HG02571 (cell line): ENCODE measurements at regions not wholly inside any gene's neighbourhood (a gene's known extent, or its start where the extent isn't known, plus 50 kb on each side); places are given as distances from the start of the nearest gene placed in this dataset.
"Not testable (repeated sequence)": the region's sequence is repeated elsewhere in the genome, so short reads cannot be mapped to it uniquely, and the experiment has no call there.

Source experiments
- ATAC-seq: cut with Tn5 transposase; IDR thresholded peaks from one replicate; pipeline ENCODE4 v1.9.1; 2021; ENCODE audit warnings: mild to moderate bottlenecking, moderate library complexity; ENCODE audit not compliant: unreplicated experiment

DNA sequence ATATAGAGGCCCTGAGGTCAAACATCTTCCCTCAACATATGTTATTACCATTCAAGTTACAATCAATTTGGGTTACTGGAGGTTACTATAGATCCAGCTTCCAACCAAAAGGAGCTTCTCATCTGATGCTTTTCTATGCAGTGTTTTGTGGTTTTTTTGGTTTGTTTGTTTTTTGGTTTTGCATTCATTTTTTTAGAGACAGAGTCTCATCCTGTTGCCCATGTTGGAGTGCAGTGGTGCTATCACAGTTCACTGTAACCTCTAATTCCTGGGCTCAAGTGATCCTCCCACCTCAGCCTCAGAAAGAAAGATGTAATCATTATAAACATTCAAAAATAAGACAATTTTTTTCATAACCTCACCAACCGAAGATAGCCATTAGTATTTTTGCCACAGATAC, 124.4 kb upstream of the JARID2 start:
- ATAC-seq = no peak

DNA sequence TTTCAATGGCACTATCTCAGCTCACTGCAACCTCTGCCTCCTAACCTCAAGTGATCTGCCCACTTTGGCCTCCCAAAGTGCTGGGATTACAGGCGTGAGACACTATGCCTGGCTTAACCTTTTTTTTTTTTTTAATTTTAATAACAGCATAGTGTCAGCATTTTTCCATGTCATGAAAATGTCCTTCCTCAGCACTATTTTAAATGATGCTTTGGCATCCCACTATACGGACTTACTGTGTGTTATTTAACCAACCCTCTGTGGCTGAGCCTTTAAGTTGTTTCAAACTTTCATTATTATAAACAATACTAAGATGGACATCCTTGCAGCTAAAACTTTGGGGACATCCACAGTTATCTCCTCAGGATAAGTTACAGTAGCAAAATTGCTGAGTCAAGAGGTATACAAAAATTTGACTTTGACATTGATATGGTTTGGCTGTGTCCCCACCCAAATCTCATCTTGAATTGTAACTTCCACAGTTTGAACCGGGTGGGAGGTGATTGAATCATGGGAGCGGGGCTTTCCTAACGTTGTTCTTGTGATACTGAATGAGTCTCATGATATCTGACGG, 123.8 kb upstream of the JARID2 start:
- ATAC-seq = no peak

DNA sequence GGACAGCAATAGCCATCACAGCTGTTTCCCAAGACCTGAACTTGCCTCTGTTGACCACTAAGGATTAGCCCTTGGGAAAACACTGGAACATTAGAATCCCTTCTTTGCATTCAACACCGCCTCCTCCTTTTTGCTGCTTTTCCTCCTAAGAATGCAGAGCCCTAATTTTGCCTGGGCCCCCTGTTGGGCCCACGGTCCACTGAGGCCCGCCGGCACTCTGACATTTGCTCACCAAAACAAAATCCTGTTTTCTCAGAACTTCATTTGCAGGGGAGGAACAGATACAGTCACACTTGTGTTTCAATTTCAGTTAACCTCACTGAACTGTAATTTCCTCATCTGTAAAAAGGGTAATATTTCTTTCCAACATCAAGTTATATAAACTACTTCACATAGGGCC, 116.0 kb upstream of the JARID2 start:
- ATAC-seq = no peak

DNA sequence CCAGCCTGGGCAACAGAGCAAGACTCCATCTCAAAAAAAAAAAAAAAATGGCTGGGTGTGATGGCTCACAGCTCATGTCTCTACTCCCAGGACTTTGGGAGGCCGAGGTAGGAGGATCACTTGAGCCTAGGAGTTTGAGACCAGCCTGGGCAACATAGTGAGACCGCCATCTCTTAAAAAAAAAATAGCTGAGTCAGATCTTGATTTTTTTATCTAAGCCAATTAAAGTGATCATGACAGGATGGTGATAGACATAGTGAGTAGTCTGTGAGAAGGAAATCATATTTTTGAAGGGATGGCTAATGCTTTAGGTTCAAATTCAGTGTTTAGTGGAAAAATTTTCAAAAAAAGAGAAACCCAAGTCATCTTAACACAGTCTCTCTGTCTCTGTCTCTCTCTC, 114.6 kb upstream of the JARID2 start:
- ATAC-seq = no peak

DNA sequence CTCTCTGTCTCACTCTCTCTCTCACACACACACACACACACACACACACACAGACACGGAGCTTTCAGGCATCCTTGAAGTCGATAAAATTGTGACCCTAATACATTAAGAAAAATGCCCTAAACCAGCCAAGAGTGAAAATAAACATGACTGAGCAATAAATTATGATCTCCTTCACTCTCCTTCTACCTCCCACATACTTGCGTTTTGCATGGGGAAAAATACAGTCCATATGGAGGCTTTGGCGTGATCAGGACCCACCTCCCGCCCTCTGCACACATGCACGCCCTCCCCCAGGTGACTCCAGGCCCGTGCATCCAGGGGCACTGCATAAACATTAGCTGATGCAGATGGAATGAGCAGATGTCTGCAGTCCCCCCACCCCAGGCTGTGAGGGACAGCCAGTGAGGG, 114.2 kb upstream of the JARID2 start:
- ATAC-seq = no peak

DNA sequence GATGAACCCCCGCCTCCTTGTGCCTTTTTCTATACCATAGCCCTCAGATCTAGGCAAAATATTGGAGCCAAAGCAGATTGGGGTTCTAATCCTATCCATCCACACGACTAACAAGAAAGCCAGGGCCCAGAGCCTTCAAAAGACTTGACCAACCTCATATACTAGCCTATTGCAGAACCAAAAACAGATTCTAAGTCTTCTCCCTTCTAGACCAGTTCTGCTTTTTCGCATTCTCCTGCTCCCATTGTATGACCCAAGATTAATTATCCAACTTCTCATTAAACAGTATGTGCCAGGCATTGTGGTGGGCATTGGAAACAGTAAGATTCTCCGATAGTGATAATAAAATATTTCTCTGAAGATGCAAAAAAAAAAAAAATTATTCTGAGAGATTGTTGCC, 113.7 kb upstream of the JARID2 start:
- ATAC-seq = no peak

DNA sequence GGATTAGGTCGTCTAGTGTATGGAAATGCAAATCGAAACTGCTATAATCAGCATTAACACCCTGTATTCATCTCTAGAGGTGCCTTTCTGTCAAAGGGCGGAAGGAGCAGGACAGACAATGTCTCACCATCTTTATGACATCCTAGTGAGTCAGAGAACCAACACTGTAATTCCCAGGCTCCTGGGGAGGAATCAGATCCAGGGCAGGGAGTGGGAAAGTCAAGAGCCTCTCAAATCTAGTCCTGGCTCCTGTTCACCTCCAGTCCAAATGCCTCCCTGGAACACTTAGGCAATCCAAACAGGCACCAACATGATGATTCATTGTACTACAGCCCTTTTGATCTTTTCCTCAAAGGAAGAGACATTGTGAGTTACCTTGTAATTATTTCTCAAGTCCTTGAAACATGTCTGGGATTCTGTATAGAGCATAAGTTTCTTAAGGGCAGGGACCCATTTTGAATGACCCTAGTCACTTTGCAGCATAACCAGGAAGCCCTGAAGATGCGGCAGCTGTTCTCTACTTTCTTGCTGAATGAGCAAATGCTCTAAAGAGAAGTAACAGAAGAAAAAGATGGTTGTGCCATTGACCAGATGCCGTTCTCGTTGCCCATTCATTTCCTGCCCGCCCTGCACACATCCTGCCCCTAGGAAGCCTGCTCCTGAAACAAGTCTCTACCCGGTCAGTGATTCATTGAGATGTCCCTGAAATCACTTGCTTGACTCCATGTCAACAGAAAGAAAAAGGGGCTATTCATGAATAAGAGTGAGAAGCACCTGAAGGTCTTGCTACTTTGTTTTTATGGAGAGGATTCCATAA, 112.8 kb upstream of the JARID2 start:
- ATAC-seq = no peak

DNA sequence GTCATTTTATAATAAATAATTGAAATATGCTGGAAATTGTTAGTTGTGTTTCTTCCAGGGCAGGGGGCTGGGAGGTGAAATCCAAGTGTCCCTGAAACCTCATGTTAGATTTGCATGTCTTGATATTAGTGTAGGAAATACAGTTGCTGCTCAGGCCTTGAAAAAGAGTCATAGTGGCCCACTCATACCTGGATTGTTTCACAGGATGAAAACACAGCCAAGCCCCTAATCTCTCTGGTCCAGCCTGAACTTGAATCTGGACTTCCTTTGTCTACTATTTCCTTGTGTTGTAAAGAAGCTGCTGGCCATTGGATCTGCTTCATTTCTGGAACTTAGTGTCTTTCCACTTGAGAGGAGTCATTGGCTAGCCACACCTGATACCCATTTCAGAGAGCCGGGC, 108.8 kb upstream of the JARID2 start:
- no peak for ATAC-seq

DNA sequence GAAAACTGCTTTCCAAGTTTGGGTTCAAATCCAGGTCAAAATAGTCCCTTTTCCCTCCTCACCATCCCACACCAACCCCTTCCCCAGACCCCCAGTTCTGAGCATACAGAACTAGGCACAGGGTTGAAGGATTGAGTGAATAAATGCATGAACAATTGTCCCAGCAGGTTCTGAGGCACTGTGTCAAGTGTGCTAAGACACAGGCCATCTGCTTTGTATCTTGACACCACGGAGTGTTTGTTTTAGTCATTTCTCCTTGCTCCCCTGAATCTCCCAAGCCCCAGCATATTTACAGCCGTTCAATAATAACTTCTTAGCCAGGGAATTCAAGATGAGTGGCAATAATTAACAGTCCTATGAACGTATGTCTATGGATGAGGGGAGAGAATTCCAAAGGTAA, 102.8 kb upstream of the JARID2 start:
- no peak for ATAC-seq

DNA sequence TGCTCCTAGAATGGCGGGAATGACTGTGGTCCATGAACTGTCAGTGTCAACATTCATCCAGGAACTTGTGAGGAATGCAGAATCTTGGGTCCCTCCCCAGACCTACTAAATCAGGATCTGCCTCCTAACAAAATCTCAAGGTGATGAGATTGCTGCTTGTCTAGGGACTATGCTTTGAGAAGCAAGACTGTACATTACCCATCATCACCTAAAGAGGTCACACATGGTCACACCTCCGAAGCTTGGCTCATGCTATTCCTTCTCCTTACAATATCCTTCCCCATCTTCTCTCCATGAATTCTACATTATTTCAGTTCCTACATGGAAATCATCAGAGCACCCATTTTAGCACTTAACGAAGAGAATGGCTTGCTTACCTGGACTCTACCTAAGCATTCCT, 102.3 kb upstream of the JARID2 start:
- no peak for ATAC-seq

DNA sequence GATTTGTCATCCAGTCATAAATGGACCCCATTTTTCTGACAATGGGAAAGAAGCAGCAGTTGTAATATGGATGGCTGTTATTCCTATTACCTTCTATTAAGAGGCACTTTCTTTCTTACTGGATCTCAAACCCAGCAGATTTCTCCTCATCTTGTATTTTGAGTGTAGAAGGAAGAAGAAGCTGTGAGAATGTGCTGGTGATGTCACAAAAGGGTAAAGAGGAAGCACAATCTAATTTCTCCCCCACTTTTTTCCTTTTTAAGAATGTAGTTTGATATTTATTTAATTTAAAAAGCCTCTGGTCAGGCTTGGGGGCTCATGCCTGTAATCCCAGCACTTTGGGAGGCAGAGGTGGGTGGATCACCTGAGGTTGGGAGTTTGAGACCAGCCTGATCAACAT, 100.0 kb upstream of the JARID2 start:
- ATAC-seq = no peak

DNA sequence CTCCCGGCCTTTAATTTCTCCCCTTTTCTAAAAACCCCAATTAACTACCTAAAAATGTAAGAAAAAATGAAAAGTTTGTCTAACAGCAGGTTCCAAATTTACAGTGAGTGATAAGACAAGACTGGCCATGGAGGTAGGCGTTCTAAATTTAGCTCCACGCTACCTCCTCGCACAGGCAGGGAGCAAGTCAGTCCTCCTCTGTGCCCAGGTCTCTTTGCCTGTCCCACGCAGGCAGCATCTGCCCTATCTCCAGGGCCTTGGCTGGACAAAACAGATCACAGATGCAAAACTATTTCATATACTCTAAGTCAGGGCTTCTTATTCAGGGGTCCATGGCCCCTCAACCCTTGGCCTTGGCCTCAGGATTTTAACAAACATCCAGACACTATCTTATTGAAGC, 98.0 kb upstream of the JARID2 start:
- ATAC-seq = no peak

DNA sequence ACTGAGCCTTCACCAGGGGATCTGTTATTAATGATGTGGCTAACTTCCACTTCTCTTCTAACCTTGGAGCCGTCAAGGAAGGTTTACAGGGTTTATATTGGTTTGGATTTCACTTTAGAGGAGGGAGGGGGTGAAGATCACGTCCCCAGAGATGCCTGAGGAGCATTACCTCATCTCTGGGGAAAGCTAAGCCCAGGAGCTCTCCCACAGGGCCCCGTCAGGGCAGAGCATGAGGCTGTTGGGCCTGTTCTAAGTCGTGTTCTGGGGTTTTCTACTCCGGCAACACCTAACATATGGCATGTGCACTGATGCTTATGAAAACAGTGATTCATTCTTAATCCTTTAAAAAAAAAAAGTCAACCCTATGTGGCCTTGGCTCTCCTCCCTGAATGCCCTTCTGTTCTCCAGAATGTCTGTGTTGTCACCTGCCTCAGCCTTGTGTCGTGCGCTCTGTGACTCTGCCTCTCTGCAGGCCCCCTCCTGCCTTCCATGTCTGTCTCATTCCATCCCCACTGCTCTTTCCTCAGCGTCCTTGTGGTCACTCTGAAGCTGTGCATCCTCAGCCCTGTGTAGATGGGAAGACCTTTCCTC, 97.4 kb upstream of the JARID2 start:
- no peak for ATAC-seq

DNA sequence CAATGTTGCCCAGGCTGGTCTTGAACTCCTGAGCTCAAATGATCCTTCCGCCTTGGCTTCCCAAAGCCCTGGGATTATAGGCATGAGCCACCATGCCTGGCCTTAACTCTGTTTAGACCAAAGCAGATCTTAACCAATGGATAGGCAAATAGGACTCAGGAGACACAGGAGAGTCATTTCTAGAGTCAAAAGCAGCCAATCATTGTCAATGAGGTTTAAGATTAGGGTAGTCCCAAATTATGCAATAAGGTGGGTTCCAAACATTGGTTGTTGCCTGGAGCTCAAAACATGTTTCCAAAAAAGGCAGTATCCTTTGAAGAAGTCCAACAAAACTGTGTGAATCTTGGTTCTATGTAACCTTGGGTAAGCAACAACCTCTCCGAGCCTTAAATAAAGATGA, 95.7 kb upstream of the JARID2 start:
- no peak for ATAC-seq

DNA sequence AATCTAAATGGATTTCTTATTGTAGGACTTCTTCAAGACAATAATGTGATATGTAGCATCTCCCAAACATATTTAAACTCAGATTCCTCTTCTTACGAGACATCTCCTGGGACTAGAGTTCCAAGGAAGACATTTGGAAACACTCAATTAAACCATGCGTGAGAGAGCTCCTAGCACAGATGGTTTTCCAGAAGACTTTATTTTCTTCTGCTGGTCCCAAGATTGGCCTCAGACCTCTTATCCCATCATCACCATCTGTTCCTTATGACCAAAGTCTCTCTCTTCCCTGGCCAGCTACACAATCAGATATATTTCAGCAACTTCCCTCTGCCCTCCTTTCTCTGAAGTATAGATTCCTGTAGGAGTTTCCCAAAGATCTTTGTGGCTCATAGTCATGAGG, 93.2 kb upstream of the JARID2 start:
- ATAC-seq = no peak

DNA sequence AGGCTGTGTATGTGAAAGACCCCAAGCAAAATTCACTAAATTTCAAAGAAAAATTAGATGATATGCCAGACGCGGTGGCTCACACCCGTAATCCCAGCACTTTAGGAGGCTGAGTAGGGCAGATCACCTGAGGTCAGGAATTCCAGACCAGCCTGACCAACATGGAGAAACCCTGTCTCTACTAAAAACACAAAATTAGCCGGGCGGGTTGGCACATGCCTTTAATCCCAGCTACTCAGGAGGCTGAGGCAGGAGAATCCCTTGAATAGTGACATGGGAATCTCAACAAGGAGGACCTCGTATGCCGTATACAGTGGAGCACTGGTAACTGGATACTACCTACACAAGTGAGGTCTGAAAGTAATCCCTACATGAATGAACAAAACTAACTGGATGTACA, 92.7 kb upstream of the JARID2 start:
- no peak for ATAC-seq

DNA sequence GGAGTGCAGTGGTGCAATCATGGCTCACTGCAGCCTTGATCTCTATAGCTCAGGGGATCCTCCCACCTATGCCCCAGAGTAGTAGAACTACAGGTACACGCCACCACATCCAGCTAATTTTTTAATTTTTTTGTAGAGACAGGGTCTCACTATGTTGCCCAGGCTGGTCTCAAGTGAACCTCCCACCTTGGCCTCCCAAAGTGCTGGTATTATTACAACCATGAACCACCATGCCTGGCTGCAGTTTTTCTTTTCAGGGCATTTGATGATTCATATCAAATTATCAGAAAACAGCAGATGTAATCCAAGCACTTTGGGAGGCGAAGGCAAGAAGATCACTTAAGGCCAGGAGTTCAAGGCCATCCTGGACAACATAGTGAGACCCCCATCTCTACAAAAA, 88.4 kb upstream of the JARID2 start:
- no peak for ATAC-seq

DNA sequence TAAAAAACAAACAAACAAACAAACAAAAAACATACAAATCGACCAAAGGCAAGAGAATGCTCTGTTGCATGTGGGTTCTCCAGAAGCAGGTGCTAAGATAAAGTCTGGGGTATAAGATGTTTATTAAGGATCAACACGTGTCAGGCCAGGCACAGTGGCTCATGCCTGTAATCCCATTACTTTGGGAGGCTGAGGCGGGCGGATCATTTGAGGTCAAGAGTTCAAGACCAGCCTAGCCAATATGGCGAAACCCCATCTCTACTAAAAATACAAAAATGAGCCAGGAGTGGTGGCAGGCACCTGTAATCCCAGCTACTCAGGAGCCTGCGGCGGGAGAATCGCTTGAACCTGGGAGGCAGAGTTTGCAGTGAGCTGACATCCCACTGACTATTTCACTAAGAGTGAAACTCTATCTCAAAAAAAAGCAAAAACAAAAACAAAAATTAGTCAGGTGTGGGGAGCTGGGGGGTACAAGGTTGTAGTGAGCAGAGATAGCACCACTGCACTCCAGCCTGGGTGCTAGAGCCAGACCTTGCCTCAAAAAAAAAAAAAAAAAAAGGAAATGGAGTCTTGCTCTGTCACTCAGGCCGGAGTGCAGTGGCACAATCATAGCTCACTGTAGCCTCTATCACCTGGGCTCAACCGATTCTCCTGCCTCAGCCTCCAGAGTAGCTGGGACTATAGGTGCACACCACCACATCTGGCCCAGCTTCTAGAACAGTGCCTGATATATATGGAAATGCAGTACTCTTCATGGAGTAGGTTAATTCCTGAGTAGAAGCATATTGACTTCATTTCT, 86.8 kb upstream of the JARID2 start:
- no peak for ATAC-seq

DNA sequence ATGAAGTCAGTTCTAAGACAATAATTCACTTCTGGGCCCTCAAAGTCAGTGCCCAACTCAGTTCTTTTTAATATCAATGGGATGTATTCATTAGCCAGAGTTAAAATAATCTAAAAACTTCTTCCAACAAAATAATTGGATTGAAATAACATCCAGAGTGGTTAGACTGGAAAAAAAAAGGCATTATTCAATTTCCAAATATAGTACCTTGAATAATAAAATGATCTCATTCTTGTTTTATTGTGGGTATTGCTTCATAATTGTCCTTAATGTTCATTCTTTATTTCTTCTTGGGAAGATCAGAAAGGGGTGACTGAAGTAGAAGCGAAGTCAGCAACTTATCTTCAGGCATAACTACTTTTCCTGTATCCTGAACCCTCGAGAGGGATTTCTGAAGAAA, 85.1 kb upstream of the JARID2 start:
- no peak for ATAC-seq

DNA sequence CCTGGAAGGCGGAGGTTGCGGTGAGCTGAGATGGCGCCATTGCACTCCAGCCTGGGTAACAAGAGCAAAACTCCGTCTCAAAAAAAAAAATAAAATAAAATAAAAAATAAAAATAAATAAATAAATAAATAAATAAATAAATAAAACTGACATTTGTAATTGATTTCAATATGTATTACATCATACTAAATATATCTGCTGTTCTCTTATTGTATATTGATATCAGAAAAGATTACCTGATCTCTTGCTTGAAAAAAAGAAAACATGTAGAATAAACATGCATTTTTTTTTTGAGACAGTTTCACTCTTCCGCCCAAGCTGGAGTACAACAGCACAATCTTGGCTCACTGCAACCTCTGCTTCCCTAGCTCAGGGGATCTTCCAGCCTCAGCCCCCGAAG, 81.0 kb upstream of the JARID2 start:
- ATAC-seq = not testable (repeated sequence)

DNA sequence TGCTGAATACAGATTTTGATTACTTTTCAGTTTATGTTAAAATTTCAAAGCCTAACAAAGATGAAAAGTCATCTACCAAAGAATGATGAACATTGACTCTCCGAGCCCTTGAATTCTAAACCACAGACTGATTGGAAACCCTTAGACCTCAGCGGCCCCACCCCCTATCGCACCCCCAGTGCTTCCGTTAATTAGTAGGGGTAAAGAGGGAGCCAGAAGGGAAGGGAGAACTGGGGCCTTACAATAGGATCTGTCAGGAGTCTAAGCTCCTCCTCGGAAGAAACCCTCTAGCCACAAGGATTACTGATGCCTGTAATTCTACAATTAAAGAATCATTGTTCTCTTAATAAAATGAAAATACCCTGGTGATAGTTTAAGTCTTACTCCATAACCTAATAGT, 79.7 kb upstream of the JARID2 start:
- ATAC-seq = no peak

DNA sequence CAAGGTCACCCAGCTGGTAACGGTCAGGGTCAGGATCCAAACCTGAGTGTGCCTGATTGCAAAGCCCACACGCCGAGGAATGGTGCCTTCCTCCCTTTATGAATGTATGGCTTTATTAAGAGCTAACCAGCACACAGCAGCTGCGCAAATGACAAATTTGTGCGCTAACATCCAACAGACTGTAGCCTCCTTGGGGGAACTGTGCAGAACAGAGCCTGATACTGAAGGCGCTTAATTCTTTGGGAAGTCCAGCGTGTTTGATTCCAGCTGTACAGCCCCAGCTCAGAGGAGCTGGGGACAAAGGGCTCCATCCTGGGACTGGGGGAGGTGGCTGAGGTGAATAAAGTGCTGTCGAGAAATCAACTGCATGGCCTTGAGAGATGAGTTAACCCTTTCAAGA, 75.7 kb upstream of the JARID2 start:
- ATAC-seq = no peak
